Karpas-422 (cell line): ENCODE measurements at regions not wholly inside any gene's neighbourhood (a gene's known extent, or its start where the extent isn't known, plus 50 kb on each side); places are given as distances from the start of the nearest gene placed in this dataset.

Experiments
- DNase-seq: peaks from one replicate; pipeline ENCODE4 v3.0.0-alpha.2; 2015
- H2AFZ ChIP-seq: fragments of 200-600 bp; sonication (generic); 2 replicates; pipeline ENCODE4 v1.6.1; 2014; ENCODE audit warnings: antibody characterized with exemption, low read length, mixed read lengths
- H3K27ac ChIP-seq: fragments of 200-600 bp; sonication (generic); 2 replicates; pipeline ENCODE4 v1.5.1; 2014; ENCODE audit warnings: mild to moderate bottlenecking, low read length, moderate library complexity
- H3K27me3 ChIP-seq: fragments of 200-600 bp; sonication (generic); 2 replicates; pipeline ENCODE4 v1.6.1; 2014; ENCODE audit warnings: low read length, mixed read lengths
- H3K36me3 ChIP-seq: fragments of 200-600 bp; sonication (generic); 2 replicates; pipeline ENCODE4 v1.6.1; 2014; ENCODE audit warnings: low read length, mixed read lengths; ENCODE audit not compliant: insufficient read depth
- H3K4me1 ChIP-seq: fragments of 200-600 bp; sonication (generic); 2 replicates; pipeline ENCODE4 v1.6.1; 2014; ENCODE audit warnings: mild to moderate bottlenecking, low read length, mixed read lengths
- H3K4me2 ChIP-seq: fragments of 200-600 bp; sonication (generic); 2 replicates; pipeline ENCODE4 v1.6.1; 2014; ENCODE audit warnings: low read length, low read depth, mild to moderate bottlenecking; ENCODE audit not compliant: poor library complexity, severe bottlenecking
- H3K4me3 ChIP-seq: fragments of 200-600 bp; sonication (generic); 2 replicates; pipeline ENCODE4 v1.5.1; 2014; ENCODE audit warnings: mild to moderate bottlenecking, antibody characterized with exemption, low read length, mixed read lengths
- H3K79me2 ChIP-seq: fragments of 200-600 bp; sonication (generic); 2 replicates; pipeline ENCODE4 v1.6.1; 2014; ENCODE audit warnings: mild to moderate bottlenecking, low read length, mixed read lengths
- H3K9ac ChIP-seq: fragments of 200-600 bp; sonication (generic); 2 replicates; pipeline ENCODE4 v1.6.0; 2014; ENCODE audit warnings: low read length
- H3K9me2 ChIP-seq: fragments of 200-600 bp; sonication (generic), shearing (Covaris generic); replicated peaks from 2 replicates; pipeline ENCODE4 v1.6.0; 2014; ENCODE audit warnings: mild to moderate bottlenecking, low read length, moderate library complexity; ENCODE audit not compliant: insufficient read depth
- H3K9me3 ChIP-seq: fragments of 300-700, 200-600 bp; sonication (generic); 2 replicates; pipeline ENCODE4 v1.6.1; 2014; ENCODE audit warnings: low read length, mixed read lengths
- H4K20me1 ChIP-seq: fragments of 200-600 bp; sonication (generic); 2 replicates; pipeline ENCODE4 v1.6.1; 2014; ENCODE audit warnings: mild to moderate bottlenecking, antibody characterized with exemption, low read length, low read depth; ENCODE audit not compliant: insufficient read depth

DNA sequence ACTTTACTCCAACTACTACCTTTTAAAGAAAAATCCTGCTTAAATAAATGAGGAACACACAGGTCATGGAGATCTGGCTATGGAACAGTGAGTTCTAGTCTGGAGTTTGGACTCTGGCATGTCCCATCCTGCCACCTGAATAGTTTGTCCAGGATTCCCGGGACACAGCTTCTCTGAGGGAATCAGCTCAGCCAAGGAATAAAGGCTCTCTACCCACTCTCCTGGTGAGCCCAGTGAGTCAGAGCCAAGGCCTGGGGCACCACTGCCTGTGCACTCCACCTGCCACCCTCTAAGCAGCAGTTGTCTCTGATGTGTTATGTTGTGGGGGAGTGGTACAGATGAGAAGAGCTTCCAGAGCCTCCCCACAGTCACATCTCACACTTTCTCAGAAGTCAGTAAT, 113.5 kb downstream of the HTR5A start:
- Histone ChIP-seq H3K9me3 (no peaks in the 10 kb centered on the region), H3K4me1 (peaks cover 20% of the 10 kb centered on the region), H3K36me3 (no peaks in the 10 kb centered on the region), H3K4me2 (no peak overlapping the region), H3K4me3 (no peak overlapping the region), H2AFZ (no peak overlapping the region), H3K9me2 (no peaks in the 10 kb centered on the region), H3K79me2 (no peaks in the 10 kb centered on the region), H3K27ac (no peak overlapping the region), H3K27me3 (no peaks in the 10 kb centered on the region), H3K9ac (no peak overlapping the region), H4K20me1 (no peaks in the 10 kb centered on the region)
- no peak for DNase-seq

DNA sequence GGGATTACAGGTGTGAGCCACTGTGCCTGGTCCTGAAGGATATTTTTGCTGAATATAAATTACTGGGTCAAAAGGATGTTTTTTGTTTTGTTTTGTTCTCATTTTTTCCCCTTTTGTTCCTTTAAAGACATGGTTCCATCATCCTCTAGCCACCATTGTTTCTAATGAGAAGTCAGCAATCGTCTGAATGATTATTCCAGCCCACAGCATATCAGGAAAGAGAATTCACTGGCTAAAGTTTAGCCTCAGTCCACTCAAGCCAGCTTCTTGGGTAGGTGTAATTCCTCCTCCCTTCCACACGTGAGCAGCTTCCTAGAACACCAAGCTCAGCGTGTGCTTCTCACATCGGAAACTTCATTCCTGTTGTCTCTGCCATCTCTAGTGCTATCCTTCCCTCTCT, 112.8 kb upstream of the INSIG1 start:
- H3K9ac ChIP-seq: no peak overlapping the region
- no peaks in the 10 kb centered on the region for H3K9me2 ChIP-seq

DNA sequence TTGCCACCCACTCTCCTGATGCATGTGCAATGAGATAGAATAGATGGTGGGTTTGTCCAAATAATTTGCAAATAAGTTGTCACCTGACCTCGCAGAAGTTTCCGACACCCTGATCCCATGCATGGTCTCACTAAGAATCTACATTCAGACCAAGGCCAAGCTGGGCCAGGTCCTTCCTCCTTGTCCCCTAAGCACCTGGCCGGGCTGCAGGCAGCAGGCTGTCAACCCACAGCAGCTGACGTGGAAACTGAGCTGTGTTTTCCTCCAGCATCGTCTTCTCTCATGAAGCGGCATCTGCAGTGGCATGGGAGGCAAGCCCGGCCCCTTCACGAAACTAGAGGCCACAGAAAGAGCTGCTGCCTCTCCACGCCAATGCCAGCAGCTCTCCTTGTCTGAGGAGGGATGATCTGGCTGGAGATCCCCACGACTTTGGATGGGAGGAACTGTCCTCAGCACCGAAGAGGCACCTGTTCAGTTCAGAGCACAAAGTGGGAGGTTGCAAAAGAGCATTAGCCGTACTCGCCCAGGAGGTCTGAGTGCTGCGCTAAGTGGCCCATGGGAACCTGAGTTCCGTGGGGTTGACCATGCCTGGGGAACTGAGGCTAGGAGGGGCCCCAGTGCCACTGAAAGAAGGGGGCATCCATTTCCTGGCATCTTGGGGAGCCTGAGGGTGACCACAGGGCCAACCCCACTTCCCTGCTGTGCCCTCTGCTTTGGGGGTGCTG, 110.5 kb upstream of the INSIG1 start:
- Histone ChIP-seq H3K4me2 (no peak overlapping the region), H3K4me3 (no peak overlapping the region), H3K27me3 (no peaks in the 10 kb centered on the region), H3K79me2 (no peaks in the 10 kb centered on the region), H3K9me3 (no peaks in the 10 kb centered on the region), H3K9me2 (no peaks in the 10 kb centered on the region), H4K20me1 (no peaks in the 10 kb centered on the region), H2AFZ (no peak overlapping the region), H3K9ac (no peak overlapping the region), H3K4me1 (no peaks in the 10 kb centered on the region), H3K27ac (no peak overlapping the region), H3K36me3 (no peaks in the 10 kb centered on the region)
- no peak for DNase-seq

More for the DNA sequence above, 112.8 kb upstream of the INSIG1 start:
- H3K27me3 ChIP-seq: no peaks in the 10 kb centered on the region
- H2AFZ ChIP-seq: no peak overlapping the region
- no peaks in the 10 kb centered on the region for H3K9me3 ChIP-seq
- H4K20me1 ChIP-seq: no peaks in the 10 kb centered on the region
- H3K27ac ChIP-seq: no peak overlapping the region
- no peaks in the 10 kb centered on the region for H3K79me2 ChIP-seq
- peaks cover 10% of the 10 kb centered on the region for H3K4me1 ChIP-seq
- H3K4me2 ChIP-seq: no peak overlapping the region
- H3K36me3 ChIP-seq: no peaks in the 10 kb centered on the region
- no peak for DNase-seq
- H3K4me3 ChIP-seq: no peak overlapping the region

DNA sequence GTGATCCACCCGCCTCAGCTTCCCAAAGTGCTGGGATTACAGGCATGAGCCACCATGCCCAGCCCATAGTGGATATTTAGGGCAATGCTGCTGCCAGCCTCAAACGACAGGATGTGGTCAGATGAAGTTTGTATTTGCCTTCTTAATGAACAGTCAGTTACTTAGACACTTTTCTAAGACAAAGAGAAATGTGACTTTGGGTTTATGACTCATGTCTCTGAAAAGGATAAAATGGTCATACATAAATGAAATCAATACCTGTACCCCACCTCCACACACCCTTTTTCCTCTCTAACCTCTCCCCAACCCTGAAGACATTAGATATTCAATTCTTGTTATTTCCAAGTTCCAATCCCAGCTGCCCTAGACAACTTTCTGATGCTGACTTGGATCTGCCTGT, 109.3 kb upstream of the INSIG1 start:
- no peak for DNase-seq
- Histone ChIP-seq H3K36me3 (no peaks in the 10 kb centered on the region), H3K9ac (no peak overlapping the region), H3K9me2 (no peaks in the 10 kb centered on the region), H3K79me2 (no peaks in the 10 kb centered on the region), H3K4me2 (no peak overlapping the region), H3K4me1 (no peaks in the 10 kb centered on the region), H2AFZ (no peak overlapping the region), H3K27me3 (no peaks in the 10 kb centered on the region), H3K27ac (no peak overlapping the region), H3K9me3 (no peaks in the 10 kb centered on the region), H3K4me3 (no peak overlapping the region), H4K20me1 (no peaks in the 10 kb centered on the region)

DNA sequence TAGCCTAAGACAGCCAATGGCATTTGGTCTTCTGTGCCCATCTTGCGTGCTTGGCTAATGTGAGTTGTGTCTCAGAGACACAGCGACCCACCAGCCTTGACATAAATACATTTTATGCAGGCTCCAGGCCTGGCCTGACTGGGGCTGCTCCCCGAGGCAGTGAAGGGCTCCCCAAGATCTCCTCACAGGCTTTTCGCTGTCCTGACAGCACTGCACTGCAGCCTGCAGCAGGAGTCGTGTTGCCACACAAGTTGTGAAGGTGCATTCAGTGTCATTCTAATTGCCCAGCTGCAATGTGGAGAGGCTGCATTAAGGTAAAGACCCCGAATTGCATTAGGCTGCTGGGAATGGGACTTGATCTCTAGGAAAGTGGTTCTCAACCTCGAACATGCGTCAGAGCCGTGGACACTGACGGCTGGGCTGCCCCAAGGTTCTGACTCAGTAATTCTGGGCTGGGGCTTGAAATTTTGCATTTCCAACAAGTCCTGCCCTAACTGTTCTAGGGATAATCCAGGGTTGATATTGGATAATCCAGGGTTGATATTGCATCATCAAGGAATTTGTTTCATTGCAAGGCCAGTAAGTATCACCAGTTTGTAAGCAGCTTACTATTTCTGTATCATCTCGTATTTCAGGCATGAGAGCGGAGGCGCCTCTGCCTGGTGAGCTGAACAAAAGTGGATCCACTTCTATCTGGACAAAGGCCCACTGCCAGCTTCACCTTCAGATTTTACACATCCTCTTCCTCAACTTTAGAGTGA, 108.7 kb upstream of the INSIG1 start:
- no peaks in the 10 kb centered on the region for H3K9me2 ChIP-seq
- no peak overlapping the region for H3K9ac ChIP-seq
- H3K27ac ChIP-seq: no peak overlapping the region
- H3K36me3 ChIP-seq: no peaks in the 10 kb centered on the region
- H3K4me2 ChIP-seq: no peak overlapping the region
- no peak overlapping the region for H2AFZ ChIP-seq
- H3K4me3 ChIP-seq: no peak overlapping the region
- no peaks in the 10 kb centered on the region for H3K4me1 ChIP-seq
- no peaks in the 10 kb centered on the region for H4K20me1 ChIP-seq
- H3K79me2 ChIP-seq: no peaks in the 10 kb centered on the region
- H3K27me3 ChIP-seq: no peaks in the 10 kb centered on the region
- H3K9me3 ChIP-seq: no peaks in the 10 kb centered on the region
- no peak for DNase-seq

DNA sequence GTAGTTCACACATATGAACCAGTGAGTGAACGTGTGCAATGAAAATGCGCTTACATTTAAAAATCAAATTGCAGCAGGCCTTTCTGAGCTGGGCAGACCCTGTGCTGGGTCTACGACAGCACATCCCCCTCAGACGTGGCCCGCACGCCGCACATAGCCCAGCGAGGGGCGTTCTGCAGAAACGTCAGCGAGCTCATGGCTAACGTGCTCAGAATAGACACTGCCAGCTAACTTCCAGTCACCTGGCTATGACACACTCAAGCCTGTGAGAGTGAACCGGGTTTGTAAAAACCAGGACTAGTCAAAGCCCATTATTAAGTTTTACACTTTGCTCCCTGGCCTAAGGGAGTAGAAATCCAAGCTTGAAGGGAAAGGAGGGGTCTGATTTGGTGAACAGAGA, 108.1 kb upstream of the INSIG1 start:
- H3K79me2 ChIP-seq: no peaks in the 10 kb centered on the region
- H3K27me3 ChIP-seq: no peaks in the 10 kb centered on the region
- H3K27ac ChIP-seq: no peak overlapping the region
- no peaks in the 10 kb centered on the region for H3K36me3 ChIP-seq
- no peak overlapping the region for H2AFZ ChIP-seq
- H3K9ac ChIP-seq: no peak overlapping the region
- H4K20me1 ChIP-seq: no peaks in the 10 kb centered on the region
- H3K4me3 ChIP-seq: no peak overlapping the region
- H3K9me3 ChIP-seq: no peaks in the 10 kb centered on the region
- no peak overlapping the region for H3K4me2 ChIP-seq
- no peaks in the 10 kb centered on the region for H3K9me2 ChIP-seq
- H3K4me1 ChIP-seq: no peaks in the 10 kb centered on the region
- no peak for DNase-seq

DNA sequence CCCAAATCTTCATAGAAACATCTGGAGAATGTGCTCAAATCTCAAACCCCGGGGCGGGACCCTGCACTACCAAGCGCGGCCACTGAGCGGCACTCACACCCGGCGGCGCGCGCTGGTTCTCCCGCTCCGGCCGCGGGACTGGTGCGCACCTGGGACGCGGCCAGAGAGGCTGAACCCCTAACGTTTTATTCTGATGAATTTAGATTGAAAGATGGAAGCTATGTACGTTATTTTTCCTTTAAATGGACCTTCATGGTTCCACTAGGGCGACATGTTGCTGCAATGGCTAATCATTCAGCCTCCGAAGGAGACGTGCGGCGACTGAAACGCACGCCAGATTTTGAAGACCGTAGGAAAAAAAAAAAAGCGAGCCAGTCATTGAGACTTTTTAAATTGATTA, 107.0 kb upstream of the INSIG1 start:
- Histone ChIP-seq H4K20me1 (no peaks in the 10 kb centered on the region), H3K4me2 (no peak overlapping the region), H3K4me3 (no peak overlapping the region), H3K4me1 (no peaks in the 10 kb centered on the region), H3K27me3 (no peaks in the 10 kb centered on the region), H3K9ac (no peak overlapping the region), H3K36me3 (no peaks in the 10 kb centered on the region), H2AFZ (no peak overlapping the region), H3K9me2 (no peaks in the 10 kb centered on the region), H3K27ac (no peak overlapping the region), H3K79me2 (no peaks in the 10 kb centered on the region), H3K9me3 (no peaks in the 10 kb centered on the region)
- peak; percentile 74 for DNase-seq

DNA sequence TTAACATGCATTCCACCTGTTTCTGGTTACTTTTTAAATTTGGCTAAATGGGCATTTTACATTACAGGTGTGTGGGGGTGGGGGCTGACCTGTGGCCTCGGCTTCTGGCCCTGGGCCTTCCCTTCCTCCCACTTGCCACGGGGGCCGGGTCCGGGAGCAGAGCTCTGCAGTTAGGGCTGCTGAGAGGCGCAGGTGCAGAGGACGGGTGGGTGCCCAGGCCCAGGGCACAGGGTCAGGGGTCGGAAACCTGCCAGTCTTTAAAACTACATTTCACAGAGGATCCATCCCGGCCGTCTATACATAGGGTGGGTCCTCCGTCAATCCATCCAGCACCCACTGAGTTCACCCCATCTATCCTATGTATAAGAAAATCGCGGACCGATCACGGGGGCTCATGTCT, 106.5 kb upstream of the INSIG1 start:
- Histone ChIP-seq H3K36me3 (no peaks in the 10 kb centered on the region), H2AFZ (no peak overlapping the region), H3K79me2 (no peaks in the 10 kb centered on the region)

More for the DNA sequence above, 106.5 kb upstream of the INSIG1 start:
- Histone ChIP-seq H3K9me3 (no peaks in the 10 kb centered on the region), H3K4me1 (no peaks in the 10 kb centered on the region), H3K27me3 (no peaks in the 10 kb centered on the region), H3K27ac (no peak overlapping the region), H3K4me2 (no peak overlapping the region), H3K4me3 (no peak overlapping the region), H3K9me2 (no peaks in the 10 kb centered on the region), H4K20me1 (no peaks in the 10 kb centered on the region), H3K9ac (no peak overlapping the region)
- DNase-seq: no peak
